Epithelial cell of prostate (primary cell): ENCODE measurements at regions not wholly inside any gene's neighbourhood (a gene's known extent, or its start where the extent isn't known, plus 50 kb on each side); places are given as distances from the start of the nearest gene placed in this dataset.

Experiments used
- DNase-seq: peaks from one replicate; pipeline ENCODE4 v3.0.0-alpha.2; 2011; ENCODE audit warnings: low read depth, low spot score
- H3K27ac ChIP-seq: fragments of 450-650 bp; 2 replicates; pipeline ENCODE4 v1.5.1; 2017; ENCODE audit warnings: mild to moderate bottlenecking

GRCh38 chr1:164953815-164954214 is 394.8 kb downstream of the PBX1 start:
- H3K27ac ChIP-seq = no peak overlapping the region
- no peak for DNase-seq

GRCh38 chr1:164953098-164953497 is 394.1 kb downstream of the PBX1 start:
- H3K27ac ChIP-seq = no peak overlapping the region
- no peak for DNase-seq

GRCh38 chr1:164951508-164951907 is 392.5 kb downstream of the PBX1 start:
- H3K27ac ChIP-seq = no peak overlapping the region
- no peak for DNase-seq

DNA sequence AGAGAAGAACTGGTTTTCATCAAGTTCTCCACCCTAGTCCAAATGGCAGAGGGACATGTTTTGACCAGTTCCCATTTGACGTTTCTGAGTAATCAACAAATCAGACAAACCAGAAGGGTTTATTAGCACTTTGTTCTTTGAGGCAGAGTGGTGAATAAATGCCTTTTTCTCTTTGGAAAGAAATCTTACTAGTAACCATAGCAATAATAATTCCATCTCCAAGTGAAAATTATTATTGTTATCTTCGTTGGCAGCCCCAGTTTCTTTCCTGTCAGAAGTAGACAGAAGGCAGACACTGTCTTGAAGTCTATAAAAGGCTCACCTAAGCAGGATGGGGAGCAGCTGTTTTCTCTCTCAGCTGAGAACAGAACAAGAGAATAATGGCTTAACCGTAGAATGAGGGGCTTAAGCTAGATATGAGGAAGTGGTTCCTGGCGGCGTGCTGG is 391.6 kb downstream of the PBX1 start:
- no peak overlapping the region for H3K27ac ChIP-seq

DNA sequence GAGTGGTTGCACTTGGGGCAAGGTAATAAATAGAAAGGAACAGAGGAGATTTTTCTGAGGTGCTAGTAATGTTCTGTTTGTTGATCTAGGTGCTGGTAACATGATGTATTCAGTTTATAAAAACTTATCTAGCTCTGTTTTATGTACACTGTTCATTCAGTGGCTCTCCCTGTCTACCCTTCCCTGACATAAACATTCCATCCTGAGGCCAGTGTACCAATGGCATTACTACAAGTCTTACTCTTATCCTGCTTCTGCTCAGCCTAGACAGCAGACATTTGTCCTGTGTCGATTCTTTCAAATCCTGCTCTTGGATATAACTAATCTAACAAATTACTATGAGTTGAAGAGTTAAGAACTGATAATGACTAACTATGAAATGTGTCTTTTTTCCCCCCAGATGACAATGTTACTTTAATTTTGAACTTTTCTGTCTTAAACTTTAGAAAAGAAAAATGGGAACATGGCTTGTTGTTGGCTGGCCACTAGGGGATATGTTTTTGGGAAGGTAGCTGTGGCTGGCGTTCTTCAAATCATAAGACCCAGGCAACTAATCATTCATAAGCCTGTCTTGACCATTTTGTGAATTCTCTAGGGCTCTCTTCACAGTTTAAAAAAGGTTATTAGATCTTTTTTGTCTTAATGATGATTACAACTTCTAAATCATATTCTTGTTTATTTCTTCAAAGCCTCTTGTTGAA is 390.9 kb downstream of the PBX1 start:
- no peak overlapping the region for H3K27ac ChIP-seq
- no peak for DNase-seq

More for the DNA sequence above, 391.6 kb downstream of the PBX1 start:
- DNase-seq = no peak

DNA sequence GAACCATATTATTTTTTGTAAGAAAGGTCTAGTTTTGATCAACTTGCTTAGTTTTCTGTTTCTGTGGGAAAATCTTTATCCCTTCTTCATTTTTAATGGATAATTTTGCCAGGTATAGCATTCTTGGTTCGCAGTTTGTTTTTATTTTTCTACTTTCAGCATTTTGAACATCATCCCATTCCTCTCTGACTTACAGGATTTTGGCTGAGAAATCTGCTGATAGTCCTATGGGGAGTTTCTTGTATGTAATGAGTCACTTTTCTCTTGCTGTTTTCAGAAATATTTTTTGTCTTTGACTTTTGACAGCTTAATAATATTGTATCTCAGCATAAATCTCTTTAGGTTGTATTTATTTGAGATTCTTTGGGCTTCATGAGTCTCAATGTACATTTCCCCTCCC is 389.1 kb downstream of the PBX1 start:
- no peak for DNase-seq
- no peak overlapping the region for H3K27ac ChIP-seq

DNA sequence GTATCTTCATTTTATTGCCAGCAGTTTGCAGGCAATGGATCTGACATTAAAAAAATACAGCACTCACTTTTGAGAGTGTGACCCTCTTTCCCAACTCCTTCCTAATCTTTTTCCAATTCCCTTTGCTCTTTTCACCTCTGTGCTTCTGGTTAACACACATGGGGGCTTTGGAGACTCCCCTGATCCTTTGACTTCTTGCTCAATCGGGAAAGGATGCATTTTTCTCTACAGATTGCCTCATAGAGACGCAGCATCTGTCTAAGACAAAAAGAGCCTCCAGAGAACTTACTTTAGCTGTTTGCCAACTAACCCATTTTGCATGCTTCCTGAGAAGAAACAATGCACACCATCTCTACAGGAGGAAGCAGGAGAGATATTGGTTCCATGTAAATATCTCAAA is 378.3 kb downstream of the PBX1 start:
- DNase-seq = no peak
- no peak overlapping the region for H3K27ac ChIP-seq

DNA sequence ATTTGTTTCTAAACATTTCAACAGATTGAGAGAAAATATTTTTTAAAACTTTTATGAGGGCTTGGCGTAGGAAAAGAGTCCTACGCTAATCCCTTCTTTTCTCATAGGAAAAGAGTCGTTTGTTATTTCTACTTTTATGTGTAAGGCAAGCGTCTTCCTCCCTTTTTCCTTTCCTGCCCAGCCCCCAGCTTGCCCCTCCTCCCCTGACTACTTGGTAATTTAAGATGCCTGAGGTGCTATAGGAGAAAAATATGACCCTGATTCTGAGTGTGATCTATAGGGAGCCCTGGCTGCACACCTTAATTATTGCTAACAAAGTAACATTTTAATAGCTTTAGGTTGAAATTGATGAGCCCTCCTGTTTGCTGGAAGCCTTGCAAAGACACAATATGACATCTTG is 373.6 kb downstream of the PBX1 start:
- DNase-seq = no peak

DNA sequence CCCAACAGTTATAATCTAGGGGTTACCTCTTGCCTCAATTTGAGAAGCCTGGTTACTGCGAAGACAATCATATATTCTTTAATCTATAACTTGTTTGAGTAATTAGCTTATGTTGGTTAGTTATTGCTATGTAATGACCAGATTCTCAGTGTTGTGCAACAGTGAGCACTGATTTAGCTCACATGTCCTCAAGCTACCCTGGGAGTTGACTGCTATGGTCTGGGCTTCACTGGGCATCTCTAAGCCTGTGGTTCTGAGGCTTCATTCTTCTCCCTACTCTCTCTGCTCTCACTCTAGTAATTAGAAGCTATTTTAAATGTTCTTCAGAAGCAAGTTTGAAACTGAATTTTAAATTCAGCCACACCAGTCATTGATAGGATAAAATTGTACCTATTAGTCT is 371.8 kb downstream of the PBX1 start:
- no peak overlapping the region for H3K27ac ChIP-seq
- DNase-seq = no peak

More for the DNA sequence above, 373.6 kb downstream of the PBX1 start:
- H3K27ac ChIP-seq = no peak overlapping the region

DNA sequence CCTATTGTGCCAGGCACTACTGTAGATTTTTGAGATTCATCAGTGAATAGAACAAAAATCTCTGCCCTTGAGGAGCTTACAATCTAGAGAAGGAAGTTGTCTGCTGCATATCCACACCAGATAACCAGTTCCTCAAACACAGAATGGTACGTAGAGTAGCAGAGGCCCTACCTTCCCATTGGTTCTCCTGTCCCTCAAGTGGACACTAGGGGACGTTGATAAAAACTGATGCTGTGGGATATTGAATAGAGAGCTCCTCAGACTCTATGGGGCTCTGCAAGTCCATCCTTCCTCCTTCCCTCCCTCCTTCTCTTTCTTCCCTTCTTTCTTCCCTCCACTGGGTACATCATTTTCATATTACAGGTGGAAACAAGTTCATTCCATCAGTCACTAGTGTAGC is 371.3 kb downstream of the PBX1 start:
- no peak for DNase-seq
- H3K27ac ChIP-seq = no peak overlapping the region

- DNase-seq = no peak
- H3K27ac ChIP-seq = no peak overlapping the region
Observed at GRCh38 chr1:164928232-164928812, 369.3 kb downstream of the PBX1 start.

DNA sequence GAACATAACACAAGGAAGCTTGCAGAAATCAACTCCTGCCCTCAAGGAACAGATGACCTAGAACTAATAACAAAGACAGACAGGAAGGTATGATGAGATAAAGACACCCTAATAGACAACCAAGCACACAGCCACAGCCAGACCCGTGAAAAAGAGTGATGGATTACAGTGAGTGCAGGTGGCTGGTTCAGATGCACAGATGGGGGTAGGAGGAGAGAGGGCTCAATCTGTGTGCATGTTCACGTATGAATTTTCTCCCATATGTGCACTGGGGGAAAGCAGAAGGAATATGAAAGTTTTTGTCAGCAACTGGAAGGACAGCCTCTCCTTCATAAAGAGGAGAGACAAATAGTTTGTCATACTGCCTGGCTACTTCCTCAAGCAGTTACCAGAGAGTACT is 367.1 kb downstream of the PBX1 start:
- H3K27ac ChIP-seq = no peak overlapping the region
- no peak for DNase-seq

GRCh38 chr1:164922585-164922984 is 363.6 kb downstream of the PBX1 start:
- no peak overlapping the region for H3K27ac ChIP-seq
- DNase-seq = no peak

DNA sequence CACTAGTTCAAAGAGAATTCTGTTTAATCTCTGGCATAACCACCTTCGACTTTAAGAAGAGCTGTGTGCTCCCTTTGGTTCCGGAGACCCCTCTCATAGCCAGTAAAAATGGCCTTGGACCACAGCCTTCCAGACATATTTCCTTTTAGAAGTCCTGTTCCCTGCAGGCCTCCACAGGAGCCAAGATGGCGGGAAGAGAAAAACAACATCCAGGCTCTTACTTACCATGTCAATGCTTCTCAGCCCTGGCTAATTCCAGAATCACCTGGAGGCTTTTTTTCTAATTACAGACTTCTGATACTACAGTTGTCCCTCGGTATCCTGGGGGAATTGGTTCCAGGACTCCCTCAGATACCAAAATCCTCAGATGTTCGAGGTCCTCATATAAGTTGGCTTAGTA is 362.5 kb downstream of the PBX1 start:
- DNase-seq = no peak

GRCh38 chr1:164918140-164918539 is 359.2 kb downstream of the PBX1 start:
- no peak overlapping the region for H3K27ac ChIP-seq
- DNase-seq = no peak

More for the DNA sequence above, 362.5 kb downstream of the PBX1 start:
- no peak overlapping the region for H3K27ac ChIP-seq

- no peak overlapping the region for H3K27ac ChIP-seq
- DNase-seq = no peak
Observed at GRCh38 chr1:164914208-164914607, 355.2 kb downstream of the PBX1 start.

DNA sequence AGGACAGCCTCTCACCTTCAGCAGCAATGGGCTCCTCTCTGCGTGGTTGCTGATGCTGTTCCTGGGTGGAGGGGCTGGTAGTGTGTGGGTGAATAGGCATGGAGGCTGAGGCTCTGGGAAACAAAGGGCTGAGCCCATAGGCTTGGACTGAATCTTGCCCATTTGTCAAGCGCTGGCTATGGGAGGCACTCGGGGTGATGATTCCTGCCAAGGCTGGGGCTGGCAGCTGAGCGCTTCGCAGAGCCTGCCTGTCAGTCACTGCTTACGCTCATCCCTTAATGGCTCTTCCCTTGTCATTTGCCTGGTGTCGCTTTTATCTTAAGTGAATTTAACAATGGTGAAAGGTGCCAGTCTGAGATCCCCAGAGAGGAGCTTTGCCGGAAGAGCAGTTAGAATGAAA is 353.3 kb downstream of the PBX1 start:
- no peak for DNase-seq
- H3K27ac ChIP-seq = no peak overlapping the region

DNA sequence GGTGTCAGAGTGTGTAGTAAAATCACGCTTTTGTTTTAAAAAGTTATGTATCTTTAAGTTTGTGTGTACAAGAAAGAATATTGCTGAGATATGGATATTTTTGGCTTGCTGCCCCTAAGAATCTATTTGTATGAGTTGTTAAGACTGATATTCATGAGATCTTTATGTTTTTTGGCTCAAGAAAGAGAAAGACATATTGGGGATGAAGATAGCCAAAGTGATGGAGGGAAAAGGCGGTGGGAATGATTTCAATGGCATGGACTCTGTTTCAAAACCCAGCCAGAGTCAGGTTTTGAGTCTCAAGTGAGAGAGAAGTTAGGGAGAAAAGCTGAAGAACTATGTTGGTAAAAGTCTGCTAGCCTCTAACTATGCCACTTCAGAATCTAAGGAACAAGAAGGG is 351.7 kb downstream of the PBX1 start:
- no peak for DNase-seq
- H3K27ac ChIP-seq = no peak overlapping the region

- no peak overlapping the region for H3K27ac ChIP-seq
- no peak for DNase-seq
Observed at GRCh38 chr1:164907666-164908065, 348.7 kb downstream of the PBX1 start.

GRCh38 chr1:164905869-164906268 is 346.9 kb downstream of the PBX1 start:
- no peak overlapping the region for H3K27ac ChIP-seq
- DNase-seq = no peak

DNA sequence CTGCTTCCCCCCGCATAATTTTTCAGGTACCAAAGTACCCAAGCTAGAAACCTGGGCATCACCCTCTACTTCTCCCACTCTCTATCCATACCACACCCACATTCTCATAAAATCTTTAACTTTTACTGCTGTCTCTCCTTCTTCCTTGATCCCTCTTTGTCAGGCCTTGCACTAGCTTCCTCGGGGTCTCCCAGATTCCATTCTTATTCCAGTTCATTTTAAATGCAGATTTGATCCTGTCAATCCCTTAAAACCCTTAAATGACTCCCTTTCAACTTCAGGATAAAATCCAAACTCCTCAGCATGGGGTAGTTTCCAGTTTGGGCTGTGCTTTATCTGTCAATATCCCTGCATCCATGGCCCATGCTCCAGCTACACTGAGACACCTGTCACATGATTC is 343.5 kb downstream of the PBX1 start:
- H3K27ac ChIP-seq = no peak overlapping the region
- DNase-seq = no peak
